ENCODE measurements at regions not wholly inside any gene's neighbourhood (a gene's known extent, or its start where the extent isn't known, plus 50 kb on each side); places are given as distances from the start of the nearest gene placed in this dataset.

- H3K36me3 ChIP-seq = no peaks in the 10 kb centered on the region
- no peak overlapping the region for H3K27ac ChIP-seq
- no peaks in the 10 kb centered on the region for H3K9me3 ChIP-seq
- no peak for DNase-seq
- peaks cover 2% of the 10 kb centered on the region for H3K4me1 ChIP-seq (ENCODE audit: insufficient read depth)
- H3K4me3 ChIP-seq = no peak overlapping the region
- intact Hi-C loops (cut with DNase I) = no loop called here
- no peaks in the 10 kb centered on the region for H3K27me3 ChIP-seq
- TF ChIP-seq CTCF (IDR thresholded peaks at IDR 0.05) = no peak
Measured at GRCh38 chr4:120617171-120617570, 305.4 kb downstream of the PRDM5 start.

DNA sequence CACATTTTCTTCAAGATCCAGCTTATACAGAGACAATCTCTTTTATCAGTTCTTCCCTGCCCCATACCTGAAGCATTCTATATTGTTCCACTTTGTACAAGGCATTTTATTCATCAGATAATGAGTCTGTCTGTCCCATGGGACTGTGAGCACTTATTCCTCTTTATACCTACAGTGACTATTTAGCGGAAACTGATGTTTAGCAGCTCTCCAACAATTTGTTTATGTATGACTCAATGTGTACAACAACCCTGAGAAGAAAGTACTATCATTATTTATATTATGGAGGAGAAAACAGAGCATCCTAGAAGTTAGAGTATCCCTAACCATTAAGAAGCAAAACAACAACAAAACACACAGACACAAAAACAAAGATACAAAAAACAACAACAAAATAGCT, 306.5 kb downstream of the PRDM5 start:
- intact Hi-C loops (cut with DNase I) = no loop called here
- Histone ChIP-seq H3K4me3 (no peak overlapping the region), H3K27me3 (no peaks in the 10 kb centered on the region), H3K4me1 (ENCODE audit: insufficient read depth) (peaks cover 2% of the 10 kb centered on the region), H3K9me3 (no peaks in the 10 kb centered on the region), H3K27ac (no peak overlapping the region), H3K36me3 (no peaks in the 10 kb centered on the region)
- TF ChIP-seq CTCF (IDR thresholded peaks at IDR 0.05) = no peak
- TF ChIP-seq EP300 (IDR thresholded peaks at IDR 0.05) = no peak
- DNase-seq = no peak
- 10 to 52% (median 19%) methylated on average over 1 of the region's 1 CpG for WGBS, 3 donors

GRCh38 chr4:120613778-120614177, 308.7 kb downstream of the PRDM5 start:
- intact Hi-C loops (cut with DNase I) = no loop called here

DNA sequence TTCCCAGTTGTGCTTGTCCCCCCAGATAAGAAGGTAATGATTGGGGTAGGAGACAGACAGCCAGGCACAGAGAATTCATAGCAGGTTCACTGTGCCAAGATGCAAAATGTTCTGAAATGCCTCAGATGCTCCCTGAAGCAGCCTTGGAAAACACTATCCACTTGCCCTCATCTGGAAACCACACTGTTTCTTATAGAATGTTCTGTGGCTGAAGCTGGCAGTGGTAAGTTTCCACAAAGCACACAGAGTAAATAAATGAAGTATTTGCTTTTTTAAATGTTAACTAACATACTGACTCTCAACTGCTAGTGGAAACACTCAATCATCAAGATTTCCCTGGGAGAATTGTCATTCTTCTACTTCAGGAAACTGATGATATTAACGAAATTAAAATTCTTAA, 311.4 kb downstream of the PRDM5 start:
- no peak overlapping the region for H3K27ac ChIP-seq
- WGBS, 3 donors = 72 to 82% (median 81%) methylated on average over 1 of the region's 1 CpG
- TF ChIP-seq EP300 (IDR thresholded peaks at IDR 0.05) (no peak), CTCF (IDR thresholded peaks at IDR 0.05) (no peak), POLR2A (IDR thresholded peaks at IDR 0.05) (no peak)
- no peak for DNase-seq
- no peaks in the 10 kb centered on the region for H3K9me3 ChIP-seq
- H3K36me3 ChIP-seq = no peaks in the 10 kb centered on the region
- H3K4me3 ChIP-seq = no peak overlapping the region
- intact Hi-C loops (cut with DNase I) = no loop called here
- H3K4me1 ChIP-seq (ENCODE audit: insufficient read depth) = peaks cover 2% of the 10 kb centered on the region
- no peaks in the 10 kb centered on the region for H3K27me3 ChIP-seq

More at GRCh38 chr4:120613778-120614177, 308.7 kb downstream of the PRDM5 start:
- Histone ChIP-seq H3K4me1 (ENCODE audit: insufficient read depth) (peaks cover 2% of the 10 kb centered on the region), H3K36me3 (no peaks in the 10 kb centered on the region), H3K4me3 (no peak overlapping the region), H3K9me3 (no peaks in the 10 kb centered on the region), H3K27ac (no peak overlapping the region), H3K27me3 (no peaks in the 10 kb centered on the region)
- no peak for DNase-seq
- TF ChIP-seq EP300 (IDR thresholded peaks at IDR 0.05) = no peak
- TF ChIP-seq POLR2A (IDR thresholded peaks at IDR 0.05) = no peak
- no peak for TF ChIP-seq CTCF (IDR thresholded peaks at IDR 0.05)
- 87 to 96% (median 93%) methylated on average over 1 of the region's 1 CpG for WGBS, 3 donors

DNA sequence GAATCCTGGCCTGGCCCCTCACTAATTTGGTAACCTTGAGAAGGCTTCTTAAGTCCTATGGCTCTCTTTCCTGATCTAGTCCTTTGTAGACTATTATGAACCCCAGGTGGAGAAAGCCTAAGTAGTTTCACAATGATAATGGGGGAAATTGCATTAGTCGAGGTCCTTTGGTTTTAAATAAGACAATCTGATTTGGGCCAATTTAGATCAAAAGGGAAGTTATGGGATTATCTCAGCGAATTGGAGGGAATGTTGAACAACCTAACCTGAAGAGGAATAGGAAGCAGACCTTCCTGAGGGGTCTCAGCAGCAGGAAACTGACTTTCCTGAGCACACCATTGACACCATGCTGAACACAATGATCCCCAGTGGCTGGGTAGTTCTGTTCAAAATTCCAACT, 331.5 kb downstream of the PRDM5 start:
- Histone ChIP-seq H3K27me3 (no peaks in the 10 kb centered on the region), H3K4me1 (ENCODE audit: insufficient read depth) (no peaks in the 10 kb centered on the region), H3K36me3 (no peaks in the 10 kb centered on the region), H3K4me3 (no peak overlapping the region), H3K27ac (no peak overlapping the region), H3K9me3 (no peaks in the 10 kb centered on the region)
- WGBS, 3 donors = 76 to 89% (median 85%) methylated on average over 2 of the region's 2 CpGs
- intact Hi-C loops (cut with DNase I) = no loop called here
- TF ChIP-seq POLR2A (IDR thresholded peaks at IDR 0.05) (no peak), CTCF (IDR thresholded peaks at IDR 0.05) (no peak), EP300 (IDR thresholded peaks at IDR 0.05) (no peak)
- no peak for DNase-seq

All from ovary (tissue), 7 donors.